Adrenal gland (tissue), 5 donors: ENCODE measurements at regions not wholly inside any gene's neighbourhood (a gene's known extent, or its start where the extent isn't known, plus 50 kb on each side); places are given as distances from the start of the nearest gene placed in this dataset.

Experiments used
- CTCF ChIP-seq, 6 experiments: fragments of 450-650 bp in 4 of 6; fragments of 200-600 bp in 2 of 6; sonication (generic) in 1 of 6; IDR thresholded peaks; 1 replicate in 5 of 6; 2 replicates in 1 of 6; pipeline versions ENCODE4 v1.5.1 to v1.8.0; 2016 to 2021; ENCODE audit warnings: antibody characterized with exemption in 6 of 6, mild to moderate bottlenecking in 2 of 6, moderate library complexity in 1 of 6
- POLR2A ChIP-seq, 2 donors: fragments of 450-650 bp; IDR thresholded peaks; one replicate each; pipeline ENCODE4 v1.6.1; 2017; ENCODE audit warnings: antibody characterized with exemption in 2 of 2, mild to moderate bottlenecking in 2 of 2, moderate library complexity in 1 of 2
- donor health status: DM: no; HTN: no; CAD: no.

GRCh38 chr5:54390539-54391031 is 64.9 kb upstream of the HSPB3 start:
- TF ChIP-seq CTCF (IDR thresholded peaks at IDR 0.05) = no peak
- TF ChIP-seq POLR2A (IDR thresholded peaks at IDR 0.05) = no peak
